GM12891 (cell line): ENCODE measurements at regions not wholly inside any gene's neighbourhood (a gene's known extent, or its start where the extent isn't known, plus 50 kb on each side); places are given as distances from the start of the nearest gene placed in this dataset.

Experiments
- PAX5 ChIP-seq: IDR thresholded peaks from 2 replicates; pipeline ENCODE4 v1.6.1; 2011; ENCODE audit warnings: low read length, moderate library complexity, mild to moderate bottlenecking; ENCODE audit not compliant: insufficient read depth, severe bottlenecking
- POLR2A ChIP-seq: IDR thresholded peaks from 2 replicates; pipeline ENCODE4 v1.6.1; 2011; ENCODE audit warnings: low read depth, low read length, control low read depth
- POLR2AphosphoS5 ChIP-seq: IDR thresholded peaks from 2 replicates; pipeline ENCODE4 v1.6.1; 2011; ENCODE audit warnings: low read depth, low read length, control low read depth
- POU2F2 ChIP-seq: IDR thresholded peaks from 2 replicates; pipeline ENCODE4 v1.6.1; 2011; ENCODE audit warnings: low read depth, mild to moderate bottlenecking, control low read depth, low read length, moderate library complexity
- SPI1 ChIP-seq: IDR thresholded peaks from 2 replicates; pipeline ENCODE4 v1.6.1; 2011; ENCODE audit warnings: low read depth, low read length, control low read depth
- TAF1 ChIP-seq: IDR thresholded peaks from 2 replicates; pipeline ENCODE4 v1.6.1; 2011; ENCODE audit warnings: low read depth, low read length, control low read depth

DNA sequence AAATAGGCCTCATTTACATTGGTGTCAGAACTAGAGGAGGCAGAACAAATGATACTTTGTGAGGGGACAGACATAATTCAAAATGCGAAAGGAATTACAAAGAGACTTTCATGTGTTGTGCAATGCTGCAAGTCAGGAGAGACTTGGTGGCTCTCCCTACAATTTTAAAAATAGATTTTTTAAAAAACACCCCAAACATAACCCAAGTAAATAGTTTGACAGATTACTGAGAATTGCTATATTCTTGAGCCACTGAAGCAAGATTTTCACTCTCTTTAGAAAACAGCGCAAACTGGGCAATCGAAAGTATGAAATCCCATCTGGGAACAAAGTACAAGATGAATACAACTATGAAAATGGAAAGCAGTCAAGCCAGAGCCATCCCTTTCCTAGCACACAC lies 126.3 kb upstream of the NPY start:
- TF ChIP-seq POLR2A: no peak
- TF ChIP-seq TAF1: no peak
- TF ChIP-seq POLR2AphosphoS5: no peak
- TF ChIP-seq PAX5: no peak
- TF ChIP-seq SPI1: no peak
- TF ChIP-seq POU2F2: no peak
